ENCODE measurements at regions not wholly inside any gene's neighbourhood (a gene's known extent, or its start where the extent isn't known, plus 50 kb on each side); places are given as distances from the start of the nearest gene placed in this dataset.

DNA sequence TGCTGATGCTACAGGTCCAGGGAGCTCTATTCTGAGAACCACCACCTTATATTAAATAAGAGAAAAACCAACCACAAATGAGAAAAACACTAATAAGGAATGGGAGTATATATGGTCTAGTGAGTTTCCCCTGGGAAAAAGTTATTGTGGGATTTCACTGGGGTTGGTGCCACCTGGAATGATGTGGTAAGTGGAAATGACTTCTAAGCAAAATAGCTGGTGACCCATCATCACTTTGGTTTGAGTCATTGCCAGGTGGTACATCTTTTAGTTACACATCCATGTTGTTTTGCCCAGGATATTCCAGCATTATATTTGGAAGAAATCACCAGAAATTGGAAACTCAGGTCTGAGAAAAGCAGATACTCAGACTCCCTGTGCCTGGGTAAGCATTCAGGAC lies 437.3 kb downstream of the DTWD2 start:
- Histone ChIP-seq H4K8ac (replicated peaks; ENCODE audit: insufficient read length, low read depth, low read length) (no peak overlapping the region), H2BK12ac (ENCODE audit: insufficient read length, low read depth, low read length) (no peak overlapping the region), H3T11ph (ENCODE audit: low read length) (no peak overlapping the region), H3K4me2 (ENCODE audit: insufficient read depth, insufficient read length, low read length) (no peak overlapping the region), H3K9ac (ENCODE audit: extremely low read depth, insufficient read length, low read length) (no peak overlapping the region), H4K91ac (ENCODE audit: insufficient read length, low read depth, low read length) (no peak overlapping the region), H3K18ac (ENCODE audit: insufficient read length, low read depth, low read length) (no peak overlapping the region), H4K5ac (ENCODE audit: insufficient read length, low read depth, low read length) (no peak overlapping the region), H3K79me2 (ENCODE audit: insufficient read depth, low read length) (no peaks in the 10 kb centered on the region), H3K27me3 (ENCODE audit: insufficient read depth, low read length) (no peaks in the 10 kb centered on the region), H2BK5ac (ENCODE audit: insufficient read length, low read length) (no peak overlapping the region), H3K9me3 (ENCODE audit: control insufficient read depth, low read depth, low read length) (no peaks in the 10 kb centered on the region), H3K79me1 (ENCODE audit: insufficient read depth, low read depth, low read length, poor library complexity, severe bottlenecking) (no peaks in the 10 kb centered on the region), H3K23ac (ENCODE audit: insufficient read length, low read depth, low read length) (no peak overlapping the region), H3K27ac (ENCODE audit: insufficient read length, low read depth, low read length) (no peak overlapping the region), H2BK120ac (ENCODE audit: low read depth, low read length, poor library complexity, severe bottlenecking) (no peak overlapping the region), H3K4me1 (ENCODE audit: insufficient read depth, low read length) (no peaks in the 10 kb centered on the region), H2AFZ (ENCODE audit: low read length) (no peak overlapping the region), H3K56ac (ENCODE audit: insufficient read length, low read depth, low read length) (no peak overlapping the region), H2BK20ac (ENCODE audit: low read depth, low read length, poor library complexity, severe bottlenecking) (no peak overlapping the region), H4K20me1 (ENCODE audit: control insufficient read depth, insufficient read depth, insufficient read length) (no peaks in the 10 kb centered on the region), H3K4ac (ENCODE audit: low read depth, low read length) (no peak overlapping the region), H3K14ac (ENCODE audit: insufficient read depth, low read length) (no peak overlapping the region), H2AK5ac (ENCODE audit: insufficient read length, low read length) (no peak overlapping the region), H3K23me2 (ENCODE audit: insufficient read length, low read depth, low read length, poor library complexity, severe bottlenecking) (no peaks in the 10 kb centered on the region), H2BK15ac (ENCODE audit: low read depth, low read length) (no peak overlapping the region)
- Mint-ChIP-seq H3K27ac (no peak overlapping the region), H3K27me3 (ENCODE audit: low read depth) (no peaks in the 10 kb centered on the region; the same call in 1 of the 2 replicates), H3K4me1 (peaks cover 5 to 7% of the 10 kb centered on the region in 2 experiments; a peak in 3 of 4 replicates), H3K9me3 (no peaks in the 10 kb centered on the region), H3K4me3 (no peak overlapping the region), H3K36me3 (ENCODE audit: insufficient read depth in 1 of 3, low read depth in 3 of 3) (no peaks in the 10 kb centered on the region)
- DNase-seq: no peak
- TF ChIP-seq, protein P1, sequence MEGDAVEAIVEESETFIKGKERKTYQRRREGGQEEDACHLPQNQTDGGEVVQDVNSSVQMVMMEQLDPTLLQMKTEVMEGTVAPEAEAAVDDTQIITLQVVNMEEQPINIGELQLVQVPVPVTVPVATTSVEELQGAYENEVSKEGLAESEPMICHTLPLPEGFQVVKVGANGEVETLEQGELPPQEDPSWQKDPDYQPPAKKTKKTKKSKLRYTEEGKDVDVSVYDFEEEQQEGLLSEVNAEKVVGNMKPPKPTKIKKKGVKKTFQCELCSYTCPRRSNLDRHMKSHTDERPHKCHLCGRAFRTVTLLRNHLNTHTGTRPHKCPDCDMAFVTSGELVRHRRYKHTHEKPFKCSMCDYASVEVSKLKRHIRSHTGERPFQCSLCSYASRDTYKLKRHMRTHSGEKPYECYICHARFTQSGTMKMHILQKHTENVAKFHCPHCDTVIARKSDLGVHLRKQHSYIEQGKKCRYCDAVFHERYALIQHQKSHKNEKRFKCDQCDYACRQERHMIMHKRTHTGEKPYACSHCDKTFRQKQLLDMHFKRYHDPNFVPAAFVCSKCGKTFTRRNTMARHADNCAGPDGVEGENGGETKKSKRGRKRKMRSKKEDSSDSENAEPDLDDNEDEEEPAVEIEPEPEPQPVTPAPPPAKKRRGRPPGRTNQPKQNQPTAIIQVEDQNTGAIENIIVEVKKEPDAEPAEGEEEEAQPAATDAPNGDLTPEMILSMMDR (conservative IDR thresholded peaks at IDR 0.05): no peak
